ENCODE measurements at regions not wholly inside any gene's neighbourhood (a gene's known extent, or its start where the extent isn't known, plus 50 kb on each side); places are given as distances from the start of the nearest gene placed in this dataset.

GRCh38 chrY:7803737-7804136, 892.2 kb upstream of the AMELY start:
- TF ChIP-seq CTCF (IDR thresholded peaks at IDR 0.05) (no peak), POLR2A (IDR thresholded peaks at IDR 0.05) (no peak)
